Astrocyte (in vitro differentiated cells and primary cell): ENCODE measurements at regions not wholly inside any gene's neighbourhood (a gene's known extent, or its start where the extent isn't known, plus 50 kb on each side); places are given as distances from the start of the nearest gene placed in this dataset.

ENCODE experiments used
- DNase-seq: peaks from one replicate; pipeline ENCODE4 v3.0.0-alpha.2; 2010; ENCODE audit warnings: low read depth
- FAIRE-seq: peaks from 2 replicates; lab custom pipeline; 2011; peaks lifted over from hg19 to GRCh38; lab: Jason Lieb, UNC
- H2AFZ ChIP-seq: 2 replicates; pipeline ENCODE4 v1.6.0; 2012; ENCODE audit warnings: low read depth, low read length, inconsistent platforms
- H3K27ac ChIP-seq: 2 replicates; pipeline ENCODE4 v1.5.1; 2011; ENCODE audit warnings: low read depth, low read length, inconsistent platforms
- H3K27me3 ChIP-seq: 2 replicates; pipeline ENCODE4 v1.6.0; 2011; ENCODE audit warnings: low read length, inconsistent platforms; ENCODE audit not compliant: insufficient read depth
- H3K36me3 ChIP-seq: 2 replicates; pipeline ENCODE4 v1.5.1; 2011; ENCODE audit warnings: low read length, inconsistent platforms; ENCODE audit not compliant: insufficient read depth
- H3K4me1 ChIP-seq: 2 replicates; pipeline ENCODE4 v1.5.1; 2011; ENCODE audit warnings: low read length, inconsistent platforms; ENCODE audit not compliant: insufficient read depth
- H3K4me2 ChIP-seq: 2 replicates; pipeline ENCODE4 v1.6.0; 2012; ENCODE audit warnings: low read length, inconsistent platforms
- H3K4me3 ChIP-seq: 2 replicates; pipeline ENCODE4 v1.5.1; 2011; ENCODE audit warnings: low read depth, mild to moderate bottlenecking, low read length, inconsistent platforms; ENCODE audit not compliant: insufficient read depth
- H3K79me2 ChIP-seq: 2 replicates; pipeline ENCODE4 v1.6.0; 2012; ENCODE audit warnings: mild to moderate bottlenecking, low read length, inconsistent platforms; ENCODE audit not compliant: insufficient read depth
- H3K9ac ChIP-seq: 2 replicates; pipeline ENCODE4 v1.6.0; 2012; ENCODE audit warnings: mild to moderate bottlenecking, low read length, inconsistent platforms
- H3K9me3 ChIP-seq: 2 replicates; pipeline ENCODE4 v1.5.1; 2012; ENCODE audit warnings: low read depth, mild to moderate bottlenecking, low read length, inconsistent platforms; ENCODE audit not compliant: insufficient read depth
- H4K20me1 ChIP-seq: 2 replicates; pipeline ENCODE4 v1.6.0; 2012; ENCODE audit warnings: low read length, inconsistent platforms; ENCODE audit not compliant: insufficient read depth
- H3K27ac Mint-ChIP-seq: one replicate; pipeline ENCODE4 v1.8.0; 2021; ENCODE audit warnings: mild to moderate bottlenecking, mixed read lengths; ENCODE audit not compliant: unreplicated experiment
- H3K27me3 Mint-ChIP-seq: one replicate; pipeline ENCODE4 v1.8.0; 2021; ENCODE audit warnings: low read depth, mixed read lengths; ENCODE audit not compliant: unreplicated experiment
- H3K36me3 Mint-ChIP-seq: one replicate; pipeline ENCODE4 v1.8.0; 2021; ENCODE audit warnings: low read depth, mixed read lengths; ENCODE audit not compliant: unreplicated experiment
- H3K4me1 Mint-ChIP-seq: one replicate; pipeline ENCODE4 v1.8.0; 2021; ENCODE audit warnings: low read depth, mixed read lengths; ENCODE audit not compliant: unreplicated experiment
- H3K4me3 Mint-ChIP-seq: one replicate; pipeline ENCODE4 v1.8.0; 2021; ENCODE audit warnings: mild to moderate bottlenecking, moderate library complexity, mixed read lengths; ENCODE audit not compliant: unreplicated experiment
- H3K9me3 Mint-ChIP-seq: one replicate; pipeline ENCODE4 v1.8.0; 2021; ENCODE audit warnings: mild to moderate bottlenecking, mixed read lengths; ENCODE audit not compliant: unreplicated experiment
- CTCF ChIP-seq: IDR thresholded peaks from 2 replicates; pipeline ENCODE4 v1.5.1; 2011; ENCODE audit warnings: low read depth, mild to moderate bottlenecking, inconsistent platforms, low read length, moderate library complexity; ENCODE audit not compliant: insufficient read depth
- EZH2 ChIP-seq: IDR thresholded peaks from 2 replicates; pipeline ENCODE4 v1.6.1; 2012; ENCODE audit warnings: mild to moderate bottlenecking, low read length, inconsistent platforms; ENCODE audit not compliant: insufficient read depth

- Mint-ChIP-seq H3K9me3 (no peaks in the 10 kb centered on the region), H3K36me3 (no peaks in the 10 kb centered on the region), H3K27me3 (no peaks in the 10 kb centered on the region), H3K4me3 (no peak overlapping the region), H3K27ac (no peak overlapping the region), H3K4me1 (no peaks in the 10 kb centered on the region)
- FAIRE-seq (no peak), DNase-seq (no peak)
- H3K79me2 ChIP-seq: no peaks in the 10 kb centered on the region
- H3K4me2 ChIP-seq: no peak overlapping the region
- H2AFZ ChIP-seq: no peak overlapping the region
- no peaks in the 10 kb centered on the region for H3K4me1 ChIP-seq
- H3K27me3 ChIP-seq: no peaks in the 10 kb centered on the region
- H4K20me1 ChIP-seq: no peaks in the 10 kb centered on the region
- no peaks in the 10 kb centered on the region for H3K36me3 ChIP-seq
- no peak for TF ChIP-seq CTCF
- no peak for TF ChIP-seq EZH2
- no peak overlapping the region for H3K27ac ChIP-seq
- no peaks in the 10 kb centered on the region for H3K9me3 ChIP-seq
- H3K4me3 ChIP-seq: no peak overlapping the region
- no peak overlapping the region for H3K9ac ChIP-seq
Observed at GRCh38 chr3:189467451-189467850, 163.7 kb upstream of the TP63 start.

- Mint-ChIP-seq H3K4me1 (no peaks in the 10 kb centered on the region), H3K27ac (no peak overlapping the region), H3K36me3 (no peaks in the 10 kb centered on the region), H3K4me3 (no peak overlapping the region), H3K27me3 (peaks cover 8% of the 10 kb centered on the region), H3K9me3 (no peaks in the 10 kb centered on the region)
- no peaks in the 10 kb centered on the region for H4K20me1 ChIP-seq
- no peak for TF ChIP-seq CTCF
- TF ChIP-seq EZH2: no peak
- no peak overlapping the region for H3K4me2 ChIP-seq
- H3K9ac ChIP-seq: no peak overlapping the region
- no peaks in the 10 kb centered on the region for H3K4me1 ChIP-seq
- H3K27me3 ChIP-seq: no peaks in the 10 kb centered on the region
- H3K27ac ChIP-seq: no peak overlapping the region
- DNase-seq (no peak), FAIRE-seq (no peak)
- no peaks in the 10 kb centered on the region for H3K79me2 ChIP-seq
- H3K9me3 ChIP-seq: no peaks in the 10 kb centered on the region
- no peak overlapping the region for H2AFZ ChIP-seq
- H3K4me3 ChIP-seq: no peak overlapping the region
- H3K36me3 ChIP-seq: no peaks in the 10 kb centered on the region
Observed at GRCh38 chr3:189474944-189475343, 156.2 kb upstream of the TP63 start.

GRCh38 chr3:189477614-189478013 is 153.6 kb upstream of the TP63 start:
- Histone ChIP-seq H3K4me1 (no peaks in the 10 kb centered on the region), H3K36me3 (no peaks in the 10 kb centered on the region), H3K27ac (no peak overlapping the region), H3K27me3 (no peaks in the 10 kb centered on the region), H2AFZ (no peak overlapping the region), H3K79me2 (no peaks in the 10 kb centered on the region), H3K4me3 (no peak overlapping the region), H3K9me3 (no peaks in the 10 kb centered on the region), H3K4me2 (no peak overlapping the region), H4K20me1 (no peaks in the 10 kb centered on the region), H3K9ac (no peak overlapping the region)
- Mint-ChIP-seq H3K27me3 (peaks cover 11% of the 10 kb centered on the region), H3K9me3 (no peaks in the 10 kb centered on the region), H3K36me3 (no peaks in the 10 kb centered on the region), H3K4me3 (no peak overlapping the region), H3K27ac (no peak overlapping the region), H3K4me1 (no peaks in the 10 kb centered on the region)
- FAIRE-seq (no peak), DNase-seq (no peak)
- TF ChIP-seq CTCF (no peak), EZH2 (no peak)
